Karpas-422 (cell line): ENCODE measurements at regions not wholly inside any gene's neighbourhood (a gene's known extent, or its start where the extent isn't known, plus 50 kb on each side); places are given as distances from the start of the nearest gene placed in this dataset.

Source experiments
- DNase-seq: peaks from one replicate; pipeline ENCODE4 v3.0.0-alpha.2; 2015
- H2AFZ ChIP-seq: fragments of 200-600 bp; sonication (generic); 2 replicates; pipeline ENCODE4 v1.6.1; 2014; ENCODE audit warnings: antibody characterized with exemption, low read length, mixed read lengths
- H3K27ac ChIP-seq: fragments of 200-600 bp; sonication (generic); 2 replicates; pipeline ENCODE4 v1.5.1; 2014; ENCODE audit warnings: mild to moderate bottlenecking, low read length, moderate library complexity
- H3K27me3 ChIP-seq: fragments of 200-600 bp; sonication (generic); 2 replicates; pipeline ENCODE4 v1.6.1; 2014; ENCODE audit warnings: low read length, mixed read lengths
- H3K36me3 ChIP-seq: fragments of 200-600 bp; sonication (generic); 2 replicates; pipeline ENCODE4 v1.6.1; 2014; ENCODE audit warnings: low read length, mixed read lengths; ENCODE audit not compliant: insufficient read depth
- H3K4me1 ChIP-seq: fragments of 200-600 bp; sonication (generic); 2 replicates; pipeline ENCODE4 v1.6.1; 2014; ENCODE audit warnings: mild to moderate bottlenecking, low read length, mixed read lengths
- H3K4me2 ChIP-seq: fragments of 200-600 bp; sonication (generic); 2 replicates; pipeline ENCODE4 v1.6.1; 2014; ENCODE audit warnings: low read length, low read depth, mild to moderate bottlenecking; ENCODE audit not compliant: poor library complexity, severe bottlenecking
- H3K4me3 ChIP-seq: fragments of 200-600 bp; sonication (generic); 2 replicates; pipeline ENCODE4 v1.5.1; 2014; ENCODE audit warnings: mild to moderate bottlenecking, antibody characterized with exemption, low read length, mixed read lengths
- H3K79me2 ChIP-seq: fragments of 200-600 bp; sonication (generic); 2 replicates; pipeline ENCODE4 v1.6.1; 2014; ENCODE audit warnings: mild to moderate bottlenecking, low read length, mixed read lengths
- H3K9ac ChIP-seq: fragments of 200-600 bp; sonication (generic); 2 replicates; pipeline ENCODE4 v1.6.0; 2014; ENCODE audit warnings: low read length
- H3K9me2 ChIP-seq: fragments of 200-600 bp; sonication (generic), shearing (Covaris generic); replicated peaks from 2 replicates; pipeline ENCODE4 v1.6.0; 2014; ENCODE audit warnings: mild to moderate bottlenecking, low read length, moderate library complexity; ENCODE audit not compliant: insufficient read depth
- H3K9me3 ChIP-seq: fragments of 300-700, 200-600 bp; sonication (generic); 2 replicates; pipeline ENCODE4 v1.6.1; 2014; ENCODE audit warnings: low read length, mixed read lengths
- H4K20me1 ChIP-seq: fragments of 200-600 bp; sonication (generic); 2 replicates; pipeline ENCODE4 v1.6.1; 2014; ENCODE audit warnings: mild to moderate bottlenecking, antibody characterized with exemption, low read length, low read depth; ENCODE audit not compliant: insufficient read depth

GRCh38 chr2:200221055-200221955, 85.2 kb upstream of the SPATS2L start:
- Histone ChIP-seq H3K9me2 (no peaks in the 10 kb centered on the region), H3K27ac (no peak overlapping the region), H3K4me3 (no peak overlapping the region), H3K36me3 (no peaks in the 10 kb centered on the region), H4K20me1 (no peaks in the 10 kb centered on the region), H3K27me3 (no peaks in the 10 kb centered on the region; the same call in 1 of the 2 replicates), H3K9ac (no peak overlapping the region), H3K4me2 (no peak overlapping the region), H3K4me1 (no peaks in the 10 kb centered on the region), H3K9me3 (no peaks in the 10 kb centered on the region), H2AFZ (no peak overlapping the region), H3K79me2 (no peaks in the 10 kb centered on the region)
- no peak for DNase-seq

- H3K4me2 ChIP-seq, result no peak overlapping the region
- no peaks in the 10 kb centered on the region for H3K9me2 ChIP-seq
- H3K4me1 ChIP-seq, result no peaks in the 10 kb centered on the region
- no peak overlapping the region for H3K9ac ChIP-seq
- DNase-seq, result no peak
- no peaks in the 10 kb centered on the region for H4K20me1 ChIP-seq
- no peak overlapping the region for H3K4me3 ChIP-seq
- H3K27me3 ChIP-seq, result no peaks in the 10 kb centered on the region; the same call in 1 of the 2 replicates
- H3K27ac ChIP-seq, result no peak overlapping the region
- H2AFZ ChIP-seq, result no peak overlapping the region
- no peaks in the 10 kb centered on the region for H3K79me2 ChIP-seq
- no peaks in the 10 kb centered on the region for H3K36me3 ChIP-seq
- no peaks in the 10 kb centered on the region for H3K9me3 ChIP-seq
Observed at GRCh38 chr2:200222791-200223190, 83.7 kb upstream of the SPATS2L start.

DNA sequence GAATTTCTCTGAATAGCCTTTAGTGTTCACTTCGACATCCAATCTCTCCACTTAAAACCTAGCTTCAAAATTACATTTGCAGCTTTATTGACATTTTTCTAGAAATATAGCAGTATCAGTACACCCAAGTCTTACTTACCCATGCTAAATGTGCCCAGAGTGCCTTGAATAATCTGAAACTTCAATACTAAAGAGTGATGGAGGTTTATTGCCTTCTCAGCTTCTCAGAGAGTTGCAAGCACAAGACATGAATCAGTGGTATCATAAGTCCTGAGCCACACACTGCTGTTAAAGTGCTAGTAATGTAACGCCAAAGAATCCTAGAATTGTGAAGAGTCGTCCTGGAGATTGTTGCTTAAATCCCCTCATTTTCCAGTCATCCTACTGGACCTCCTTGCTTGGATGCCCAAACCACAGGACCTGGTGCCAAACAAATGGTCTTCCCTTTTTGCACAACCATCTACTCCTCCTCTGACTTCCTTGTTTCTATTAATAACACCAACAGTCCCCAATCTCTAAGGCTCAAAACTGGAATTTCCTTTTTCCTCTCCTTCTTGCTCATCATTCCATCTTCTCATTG, 83.2 kb upstream of the SPATS2L start:
- no peak overlapping the region for H2AFZ ChIP-seq
- H3K27ac ChIP-seq, result no peak overlapping the region
- no peaks in the 10 kb centered on the region for H4K20me1 ChIP-seq
- no peaks in the 10 kb centered on the region for H3K9me3 ChIP-seq
- no peaks in the 10 kb centered on the region for H3K36me3 ChIP-seq
- no peak for DNase-seq
- H3K4me2 ChIP-seq, result no peak overlapping the region
- no peaks in the 10 kb centered on the region for H3K9me2 ChIP-seq
- no peak overlapping the region for H3K4me3 ChIP-seq
- no peak overlapping the region for H3K9ac ChIP-seq
- no peaks in the 10 kb centered on the region for H3K4me1 ChIP-seq
- no peaks in the 10 kb centered on the region for H3K79me2 ChIP-seq
- H3K27me3 ChIP-seq, result no peaks in the 10 kb centered on the region; the same call in 1 of the 2 replicates

- Histone ChIP-seq H3K4me1 (no peaks in the 10 kb centered on the region), H4K20me1 (no peaks in the 10 kb centered on the region), H3K9me2 (no peaks in the 10 kb centered on the region), H3K79me2 (no peaks in the 10 kb centered on the region), H2AFZ (no peak overlapping the region), H3K4me2 (no peak overlapping the region), H3K27me3 (no peaks in the 10 kb centered on the region; the same call in 1 of the 2 replicates), H3K9ac (no peak overlapping the region), H3K27ac (no peak overlapping the region), H3K4me3 (no peak overlapping the region), H3K36me3 (no peaks in the 10 kb centered on the region), H3K9me3 (no peaks in the 10 kb centered on the region)
- DNase-seq, result no peak
Observed at GRCh38 chr2:200225951-200226350, 80.5 kb upstream of the SPATS2L start.

GRCh38 chr2:200226451-200227426, 79.8 kb upstream of the SPATS2L start:
- Histone ChIP-seq H4K20me1 (no peaks in the 10 kb centered on the region), H3K9me3 (no peaks in the 10 kb centered on the region), H3K27me3 (no peaks in the 10 kb centered on the region; the same call in 1 of the 2 replicates), H3K9me2 (no peaks in the 10 kb centered on the region), H3K9ac (no peak overlapping the region), H3K4me1 (no peaks in the 10 kb centered on the region), H3K27ac (no peak overlapping the region), H3K4me2 (no peak overlapping the region), H3K4me3 (no peak overlapping the region), H2AFZ (no peak overlapping the region), H3K79me2 (no peaks in the 10 kb centered on the region), H3K36me3 (no peaks in the 10 kb centered on the region)
- DNase-seq, result no peak

GRCh38 chr2:200230716-200231115, 75.8 kb upstream of the SPATS2L start:
- H3K9ac ChIP-seq, result no peak overlapping the region
- H3K36me3 ChIP-seq, result no peaks in the 10 kb centered on the region
- no peaks in the 10 kb centered on the region for H3K9me3 ChIP-seq
- no peaks in the 10 kb centered on the region for H3K27me3 ChIP-seq
- no peak for DNase-seq
- H3K4me2 ChIP-seq, result no peak overlapping the region
- no peaks in the 10 kb centered on the region for H3K4me1 ChIP-seq
- H3K9me2 ChIP-seq, result no peaks in the 10 kb centered on the region
- no peak overlapping the region for H2AFZ ChIP-seq
- no peak overlapping the region for H3K27ac ChIP-seq
- no peaks in the 10 kb centered on the region for H3K79me2 ChIP-seq
- H3K4me3 ChIP-seq, result no peak overlapping the region
- H4K20me1 ChIP-seq, result no peaks in the 10 kb centered on the region

- H3K9me3 ChIP-seq, result no peaks in the 10 kb centered on the region
- H3K4me2 ChIP-seq, result no peak overlapping the region
- no peaks in the 10 kb centered on the region for H3K27me3 ChIP-seq
- no peaks in the 10 kb centered on the region for H3K36me3 ChIP-seq
- H4K20me1 ChIP-seq, result no peaks in the 10 kb centered on the region
- H3K9me2 ChIP-seq, result no peaks in the 10 kb centered on the region
- DNase-seq, result no peak
- H2AFZ ChIP-seq, result no peak overlapping the region
- H3K79me2 ChIP-seq, result no peaks in the 10 kb centered on the region
- H3K27ac ChIP-seq, result no peak overlapping the region
- H3K9ac ChIP-seq, result no peak overlapping the region
- H3K4me1 ChIP-seq, result no peaks in the 10 kb centered on the region
- H3K4me3 ChIP-seq, result no peak overlapping the region
Observed at GRCh38 chr2:200235533-200235932, 71.0 kb upstream of the SPATS2L start.

DNA sequence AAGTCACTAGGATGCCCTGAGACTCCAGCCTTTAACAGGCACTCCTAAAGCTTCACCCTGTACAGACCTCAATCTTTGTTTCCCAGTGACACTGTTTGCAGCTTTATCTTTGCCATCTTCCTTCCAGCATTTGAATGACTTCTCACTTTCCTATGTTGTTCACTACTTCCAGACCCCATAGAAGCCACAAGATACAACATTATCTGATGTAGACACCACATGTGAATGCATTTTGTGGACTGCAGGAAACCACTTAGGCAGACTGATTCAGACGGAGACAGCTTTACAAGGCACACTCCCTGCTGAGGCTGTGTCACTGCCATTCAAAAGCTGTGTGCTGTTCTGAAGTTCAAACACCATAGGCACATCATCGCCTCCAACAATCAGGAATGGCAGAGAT, 67.3 kb upstream of the SPATS2L start:
- Histone ChIP-seq H3K9me3 (no peaks in the 10 kb centered on the region), H3K27me3 (no peaks in the 10 kb centered on the region), H3K4me1 (no peaks in the 10 kb centered on the region), H4K20me1 (no peaks in the 10 kb centered on the region), H3K4me2 (no peak overlapping the region), H3K36me3 (no peaks in the 10 kb centered on the region), H3K4me3 (no peak overlapping the region), H3K27ac (no peak overlapping the region), H3K79me2 (no peaks in the 10 kb centered on the region), H3K9me2 (no peaks in the 10 kb centered on the region), H3K9ac (no peak overlapping the region), H2AFZ (no peak overlapping the region)
- DNase-seq, result no peak
